ENCODE measurements at regions not wholly inside any gene's neighbourhood (a gene's known extent, or its start where the extent isn't known, plus 50 kb on each side); places are given as distances from the start of the nearest gene placed in this dataset.
A peak's percentile ranks its signal among the peaks of the same experiment; 100 is the strongest.
"Not testable (repeated sequence)": the region's sequence is repeated elsewhere in the genome, so short reads cannot be mapped to it uniquely, and the experiment has no call there.

- not testable (repeated sequence) for DNase-seq
Observed at GRCh38 chr4:82301390-82301789, 72.4 kb downstream of the HNRNPD start.

- peak; percentile 73 for DNase-seq
Observed at GRCh38 chr4:82293304-82293703, 80.5 kb downstream of the HNRNPD start.

- no peak for DNase-seq
Observed at GRCh38 chr4:82287720-82288119, 86.1 kb downstream of the HNRNPD start.

- DNase-seq, result peak; percentile 99
Observed at GRCh38 chr4:82284858-82285805, 88.7 kb downstream of the HNRNPD start.

GRCh38 chr4:82284475-82284857 is 89.3 kb downstream of the HNRNPD start:
- DNase-seq, result no peak

GRCh38 chr4:82282875-82283274 is 90.9 kb downstream of the HNRNPD start:
- DNase-seq, result no peak

- not testable (repeated sequence) for DNase-seq
Observed at GRCh38 chr4:82279550-82279949, 94.2 kb downstream of the HNRNPD start.

GRCh38 chr4:82276332-82276640 is 97.5 kb downstream of the HNRNPD start:
- no peak for DNase-seq

- DNase-seq, result peak; percentile 7
Observed at GRCh38 chr4:82275431-82276331, 98.1 kb downstream of the HNRNPD start.

GRCh38 chr4:82274700-82275099 is 99.1 kb downstream of the HNRNPD start:
- not testable (repeated sequence) for DNase-seq

- DNase-seq, result not testable (repeated sequence)
Observed at GRCh38 chr4:82272523-82272922, 101.3 kb downstream of the HNRNPD start.

- not testable (repeated sequence) for DNase-seq
Observed at GRCh38 chr4:82271915-82272480, 101.8 kb downstream of the HNRNPD start.

GRCh38 chr4:82268826-82269193 is 105.0 kb downstream of the HNRNPD start:
- no peak for DNase-seq

GRCh38 chr4:82268050-82268825 is 105.6 kb downstream of the HNRNPD start:
- peak; percentile 78 for DNase-seq

- DNase-seq, result no peak
Observed at GRCh38 chr4:82267506-82267905, 106.3 kb downstream of the HNRNPD start.

- DNase-seq, result no peak
Observed at GRCh38 chr4:82266345-82266744, 107.4 kb downstream of the HNRNPD start.

- DNase-seq, result no peak
Observed at GRCh38 chr4:82261084-82261483, 112.7 kb downstream of the HNRNPD start.

- DNase-seq, result no peak
Observed at GRCh38 chr4:82260632-82261031, 113.2 kb downstream of the HNRNPD start.

GRCh38 chr4:82256718-82257117 is 117.1 kb downstream of the HNRNPD start:
- no peak for DNase-seq

GRCh38 chr4:82255657-82256056 is 118.1 kb downstream of the HNRNPD start:
- no peak for DNase-seq

GRCh38 chr4:82248903-82249632 is 124.7 kb downstream of the HNRNPD start:
- DNase-seq, result no peak

GRCh38 chr4:82247629-82248028 is 126.2 kb downstream of the HNRNPD start:
- no peak for DNase-seq

Measured in hematopoietic multipotent progenitor cell treated with erythropoietin and hydrocortisone succinate and interleukin-3 and kit ligand, for 6 days (in vitro differentiated cells).